ENCODE measurements at regions not wholly inside any gene's neighbourhood (a gene's known extent, or its start where the extent isn't known, plus 50 kb on each side); places are given as distances from the start of the nearest gene placed in this dataset.

GRCh38 chr16:49910541-49911071, 54.7 kb upstream of the ZNF423 start:
- in situ Hi-C loops (cut with HindIII; ENCODE audit: low pct_unique_long_range_greater_than_20kb, low sequenced_read_pairs): no loop called here
- no peak for DNase-seq (ENCODE audit: low read depth)

GRCh38 chr16:49911430-49911829, 55.5 kb upstream of the ZNF423 start:
- in situ Hi-C loops (cut with HindIII; ENCODE audit: low pct_unique_long_range_greater_than_20kb, low sequenced_read_pairs): no loop called here

GRCh38 chr16:49912721-49913120, 56.8 kb upstream of the ZNF423 start:
- no peak for DNase-seq (ENCODE audit: low read depth)
- in situ Hi-C loops (cut with HindIII; ENCODE audit: low pct_unique_long_range_greater_than_20kb, low sequenced_read_pairs): no loop called here

More at GRCh38 chr16:49911430-49911829, 55.5 kb upstream of the ZNF423 start:
- no peak for DNase-seq (ENCODE audit: low read depth)

GRCh38 chr16:49913720-49914119, 57.8 kb upstream of the ZNF423 start:
- in situ Hi-C loops (cut with HindIII; ENCODE audit: low pct_unique_long_range_greater_than_20kb, low sequenced_read_pairs): no loop called here
- no peak for DNase-seq (ENCODE audit: low read depth)

GRCh38 chr16:49914657-49915056, 58.7 kb upstream of the ZNF423 start:
- DNase-seq (ENCODE audit: low read depth): no peak
- in situ Hi-C loops (cut with HindIII; ENCODE audit: low pct_unique_long_range_greater_than_20kb, low sequenced_read_pairs): no loop called here

- in situ Hi-C loops (cut with HindIII; ENCODE audit: low pct_unique_long_range_greater_than_20kb, low sequenced_read_pairs): no loop called here
These were observed 62.3 kb upstream of the ZNF423 start for GRCh38 chr16:49918257-49918656.

GRCh38 chr16:49919327-49919726, 63.4 kb upstream of the ZNF423 start:
- in situ Hi-C loops (cut with HindIII; ENCODE audit: low pct_unique_long_range_greater_than_20kb, low sequenced_read_pairs): no loop called here
- DNase-seq (ENCODE audit: low read depth): no peak

More at GRCh38 chr16:49918257-49918656, 62.3 kb upstream of the ZNF423 start:
- no peak for DNase-seq (ENCODE audit: low read depth)

GRCh38 chr16:49920397-49920796, 64.5 kb upstream of the ZNF423 start:
- in situ Hi-C loops (cut with HindIII; ENCODE audit: low pct_unique_long_range_greater_than_20kb, low sequenced_read_pairs): no loop called here
- no peak for DNase-seq (ENCODE audit: low read depth)

GRCh38 chr16:49921106-49921505, 65.2 kb upstream of the ZNF423 start:
- in situ Hi-C loops (cut with HindIII; ENCODE audit: low pct_unique_long_range_greater_than_20kb, low sequenced_read_pairs): no loop called here
- DNase-seq (ENCODE audit: low read depth): no peak

- peak; percentile 19 for DNase-seq (ENCODE audit: low read depth)
- in situ Hi-C loops (cut with HindIII; ENCODE audit: low pct_unique_long_range_greater_than_20kb, low sequenced_read_pairs): no loop called here
These were observed 66.0 kb upstream of the ZNF423 start for GRCh38 chr16:49921791-49922456.

- no peak for DNase-seq (ENCODE audit: low read depth)
- in situ Hi-C loops (cut with HindIII; ENCODE audit: low pct_unique_long_range_greater_than_20kb, low sequenced_read_pairs): no loop called here
These were observed 67.5 kb upstream of the ZNF423 start for GRCh38 chr16:49923411-49923810.

GRCh38 chr16:49924078-49924477, 68.2 kb upstream of the ZNF423 start:
- no peak for DNase-seq (ENCODE audit: low read depth)

GRCh38 chr16:49926941-49927340, 71.0 kb upstream of the ZNF423 start:
- no peak for DNase-seq (ENCODE audit: low read depth)
- in situ Hi-C loops (cut with HindIII; ENCODE audit: low pct_unique_long_range_greater_than_20kb, low sequenced_read_pairs): no loop called here

More at GRCh38 chr16:49924078-49924477, 68.2 kb upstream of the ZNF423 start:
- in situ Hi-C loops (cut with HindIII; ENCODE audit: low pct_unique_long_range_greater_than_20kb, low sequenced_read_pairs): no loop called here

GRCh38 chr16:49928176-49929041, 72.5 kb upstream of the ZNF423 start:
- in situ Hi-C loops (cut with HindIII; ENCODE audit: low pct_unique_long_range_greater_than_20kb, low sequenced_read_pairs): no loop called here
- DNase-seq (ENCODE audit: low read depth): no peak

- no peak for DNase-seq (ENCODE audit: low read depth)
- in situ Hi-C loops (cut with HindIII; ENCODE audit: low pct_unique_long_range_greater_than_20kb, low sequenced_read_pairs): no loop called here
These were observed 73.7 kb upstream of the ZNF423 start for GRCh38 chr16:49929626-49930025.

- in situ Hi-C loops (cut with HindIII; ENCODE audit: low pct_unique_long_range_greater_than_20kb, low sequenced_read_pairs): no loop called here
- no peak for DNase-seq (ENCODE audit: low read depth)
These were observed 74.9 kb upstream of the ZNF423 start for GRCh38 chr16:49930841-49931240.

GRCh38 chr16:49931266-49931665, 75.4 kb upstream of the ZNF423 start:
- in situ Hi-C loops (cut with HindIII; ENCODE audit: low pct_unique_long_range_greater_than_20kb, low sequenced_read_pairs): no loop called here

GRCh38 chr16:49931916-49932315, 76.0 kb upstream of the ZNF423 start:
- DNase-seq (ENCODE audit: low read depth): no peak
- in situ Hi-C loops (cut with HindIII; ENCODE audit: low pct_unique_long_range_greater_than_20kb, low sequenced_read_pairs): no loop called here

More at GRCh38 chr16:49931266-49931665, 75.4 kb upstream of the ZNF423 start:
- DNase-seq (ENCODE audit: low read depth): no peak

GRCh38 chr16:49932434-49932833, 76.5 kb upstream of the ZNF423 start:
- no peak for DNase-seq (ENCODE audit: low read depth)
- in situ Hi-C loops (cut with HindIII; ENCODE audit: low pct_unique_long_range_greater_than_20kb, low sequenced_read_pairs): no loop called here
